ENCODE measurements at regions not wholly inside any gene's neighbourhood (a gene's known extent, or its start where the extent isn't known, plus 50 kb on each side); places are given as distances from the start of the nearest gene placed in this dataset.
A peak's percentile ranks its signal among the peaks of the same experiment; 100 is the strongest.

DNA sequence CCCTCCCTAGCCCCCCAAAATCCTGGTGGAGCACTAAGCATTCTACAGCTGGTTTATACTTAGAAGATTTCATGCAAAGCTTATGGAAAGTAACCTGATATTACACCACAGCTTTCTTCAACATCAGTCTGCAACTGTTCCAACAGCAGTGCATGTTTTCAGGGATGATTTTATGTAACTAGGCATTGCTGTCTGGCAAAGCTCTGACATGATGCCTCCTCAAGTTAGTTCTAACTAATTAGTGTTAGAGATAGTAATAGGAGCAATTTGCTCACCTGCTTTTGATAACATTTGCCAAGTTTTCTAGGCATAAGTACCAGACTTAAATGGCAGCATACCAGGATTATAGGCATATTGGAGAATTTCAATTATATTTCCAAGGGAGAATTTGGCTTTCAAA is 330.3 kb upstream of the SGO1 start:
- Histone ChIP-seq H3K79me2 (ENCODE audit: control insufficient read depth, insufficient read depth, low read length) (no peaks in the 10 kb centered on the region), H3K4me2 (ENCODE audit: extremely low read depth, insufficient read depth, low read length) (no peak overlapping the region), H3K4me3 (replicated peaks in 1 of 4; ENCODE audit: control extremely low read depth in 1 of 4, insufficient read depth in 1 of 4, low read depth in 3 of 4, low read length in 4 of 4) (no peak overlapping the region), H2AFZ (ENCODE audit: low read length) (no peak overlapping the region), H3K27me3 (ENCODE audit: control insufficient read depth, insufficient read depth, low read length) (no peaks in the 10 kb centered on the region), H3K9ac (ENCODE audit: insufficient read depth, low read length) (no peak overlapping the region), H3K36me3 (ENCODE audit: control insufficient read depth, insufficient read depth, low read length) (no peaks in the 10 kb centered on the region), H3K9me3 (ENCODE audit: control insufficient read depth, insufficient read depth, low read depth, low read length) (no peaks in the 10 kb centered on the region), H3K4me1 (ENCODE audit: control insufficient read depth, extremely low read depth, insufficient read depth, low read length) (no peaks in the 10 kb centered on the region), H3K27ac (ENCODE audit: insufficient read depth, low read length) (no peak overlapping the region), H4K20me1 (ENCODE audit: control insufficient read depth, extremely low read depth, insufficient read depth, low read length) (no peaks in the 10 kb centered on the region)
- TF ChIP-seq, protein P1, sequence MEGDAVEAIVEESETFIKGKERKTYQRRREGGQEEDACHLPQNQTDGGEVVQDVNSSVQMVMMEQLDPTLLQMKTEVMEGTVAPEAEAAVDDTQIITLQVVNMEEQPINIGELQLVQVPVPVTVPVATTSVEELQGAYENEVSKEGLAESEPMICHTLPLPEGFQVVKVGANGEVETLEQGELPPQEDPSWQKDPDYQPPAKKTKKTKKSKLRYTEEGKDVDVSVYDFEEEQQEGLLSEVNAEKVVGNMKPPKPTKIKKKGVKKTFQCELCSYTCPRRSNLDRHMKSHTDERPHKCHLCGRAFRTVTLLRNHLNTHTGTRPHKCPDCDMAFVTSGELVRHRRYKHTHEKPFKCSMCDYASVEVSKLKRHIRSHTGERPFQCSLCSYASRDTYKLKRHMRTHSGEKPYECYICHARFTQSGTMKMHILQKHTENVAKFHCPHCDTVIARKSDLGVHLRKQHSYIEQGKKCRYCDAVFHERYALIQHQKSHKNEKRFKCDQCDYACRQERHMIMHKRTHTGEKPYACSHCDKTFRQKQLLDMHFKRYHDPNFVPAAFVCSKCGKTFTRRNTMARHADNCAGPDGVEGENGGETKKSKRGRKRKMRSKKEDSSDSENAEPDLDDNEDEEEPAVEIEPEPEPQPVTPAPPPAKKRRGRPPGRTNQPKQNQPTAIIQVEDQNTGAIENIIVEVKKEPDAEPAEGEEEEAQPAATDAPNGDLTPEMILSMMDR (conservative IDR thresholded peaks at IDR 0.05 in 1 of 2, IDR thresholded peaks at IDR 0.05 in 1 of 2; ENCODE audit: low read depth in 1 of 2, low read length in 2 of 2) = no peak
- TF ChIP-seq EZH2 (IDR thresholded peaks at IDR 0.05; ENCODE audit: low read length, missing control alignments) = no peak
- no peak for DNase-seq (ENCODE audit: low read depth in 2 of 2)

DNA sequence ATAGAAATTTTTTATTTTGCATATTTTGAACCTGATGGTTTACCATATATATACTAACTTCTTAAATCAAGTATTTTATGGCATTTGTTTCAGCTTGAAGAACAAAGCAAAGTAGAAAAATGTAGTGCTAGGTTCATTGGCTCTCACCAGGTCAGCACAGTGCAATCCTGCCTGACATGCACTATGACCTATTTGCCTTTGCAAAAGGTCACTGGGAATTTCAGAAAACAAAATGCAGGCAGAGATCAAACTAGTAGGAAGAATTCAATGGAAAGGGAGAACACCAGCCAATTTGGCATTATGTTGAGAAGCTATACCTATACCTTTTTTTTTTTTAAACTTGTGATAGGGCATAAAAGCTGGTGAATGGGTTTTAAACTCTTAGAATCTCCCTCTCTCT is 329.8 kb upstream of the SGO1 start:
- H3K79me2 ChIP-seq (ENCODE audit: control insufficient read depth, insufficient read depth, low read length) = no peaks in the 10 kb centered on the region
- no peak for DNase-seq (ENCODE audit: low read depth in 2 of 2)
- no peaks in the 10 kb centered on the region for H4K20me1 ChIP-seq (ENCODE audit: control insufficient read depth, extremely low read depth, insufficient read depth, low read length)
- no peak overlapping the region for H3K9ac ChIP-seq (ENCODE audit: insufficient read depth, low read length)
- no peak overlapping the region for H3K4me2 ChIP-seq (ENCODE audit: extremely low read depth, insufficient read depth, low read length)
- H3K27me3 ChIP-seq (ENCODE audit: control insufficient read depth, insufficient read depth, low read length) = no peaks in the 10 kb centered on the region
- H3K36me3 ChIP-seq (ENCODE audit: control insufficient read depth, insufficient read depth, low read length) = no peaks in the 10 kb centered on the region
- H3K4me3 ChIP-seq (replicated peaks in 1 of 4; ENCODE audit: control extremely low read depth in 1 of 4, insufficient read depth in 1 of 4, low read depth in 3 of 4, low read length in 4 of 4) = no peak overlapping the region
- H2AFZ ChIP-seq (ENCODE audit: low read length) = no peak overlapping the region
- TF ChIP-seq EZH2 (IDR thresholded peaks at IDR 0.05; ENCODE audit: low read length, missing control alignments) = no peak
- TF ChIP-seq, protein P1 (conservative IDR thresholded peaks at IDR 0.05 in 1 of 2, IDR thresholded peaks at IDR 0.05 in 1 of 2; ENCODE audit: low read depth in 1 of 2, low read length in 2 of 2) = no peak
- no peaks in the 10 kb centered on the region for H3K4me1 ChIP-seq (ENCODE audit: control insufficient read depth, extremely low read depth, insufficient read depth, low read length)
- no peaks in the 10 kb centered on the region for H3K9me3 ChIP-seq (ENCODE audit: control insufficient read depth, insufficient read depth, low read depth, low read length)
- H3K27ac ChIP-seq (ENCODE audit: insufficient read depth, low read length) = no peak overlapping the region

DNA sequence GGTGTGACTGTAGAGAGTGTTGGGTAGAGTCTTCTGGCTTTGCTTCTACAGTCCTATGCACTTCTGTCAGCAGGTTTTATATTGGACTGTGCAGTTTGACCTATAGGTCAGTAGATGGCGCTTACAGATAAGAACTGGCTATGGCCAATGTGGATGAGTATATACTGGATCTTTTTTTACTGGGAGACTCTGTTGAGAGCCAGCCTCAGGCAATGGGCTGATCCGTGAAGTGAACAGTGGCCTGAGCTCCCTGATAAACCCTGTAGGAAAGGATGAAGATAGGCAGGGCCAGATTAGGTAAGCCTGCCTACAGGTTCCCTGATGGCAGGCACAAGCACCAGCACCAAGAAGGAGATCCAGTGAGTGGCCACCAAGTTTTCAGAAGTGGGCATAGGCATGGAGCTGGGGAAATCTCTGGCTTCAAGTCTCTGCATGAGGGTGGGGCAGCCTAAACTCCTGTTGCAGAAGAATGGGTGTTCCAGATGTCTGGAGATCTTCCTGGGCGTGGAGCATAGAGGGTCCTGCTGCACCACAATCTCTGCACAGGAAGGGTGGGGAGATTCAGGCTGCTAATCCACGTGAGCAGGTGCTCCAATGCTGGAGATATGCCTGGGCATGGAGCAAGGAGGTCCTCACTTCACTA is 326.0 kb upstream of the SGO1 start:
- peak; percentile 69 to 75 for DNase-seq (ENCODE audit: low read depth in 2 of 2)
- Histone ChIP-seq H3K4me1 (ENCODE audit: control insufficient read depth, extremely low read depth, insufficient read depth, low read length) (no peaks in the 10 kb centered on the region), H3K36me3 (ENCODE audit: control insufficient read depth, insufficient read depth, low read length) (no peaks in the 10 kb centered on the region), H2AFZ (ENCODE audit: low read length) (peak overlapping the region; percentile 48), H3K27me3 (ENCODE audit: control insufficient read depth, insufficient read depth, low read length) (no peaks in the 10 kb centered on the region), H3K27ac (ENCODE audit: insufficient read depth, low read length) (no peak overlapping the region), H3K9ac (ENCODE audit: insufficient read depth, low read length) (no peak overlapping the region), H3K4me3 (replicated peaks in 1 of 4; ENCODE audit: control extremely low read depth in 1 of 4, insufficient read depth in 1 of 4, low read depth in 3 of 4, low read length in 4 of 4) (no peak overlapping the region), H3K4me2 (ENCODE audit: extremely low read depth, insufficient read depth, low read length) (no peak overlapping the region), H3K79me2 (ENCODE audit: control insufficient read depth, insufficient read depth, low read length) (no peaks in the 10 kb centered on the region), H4K20me1 (ENCODE audit: control insufficient read depth, extremely low read depth, insufficient read depth, low read length) (no peaks in the 10 kb centered on the region), H3K9me3 (ENCODE audit: control insufficient read depth, insufficient read depth, low read depth, low read length) (no peaks in the 10 kb centered on the region)
- TF ChIP-seq EZH2 (IDR thresholded peaks at IDR 0.05; ENCODE audit: low read length, missing control alignments) = no peak
- TF ChIP-seq, protein P1 (conservative IDR thresholded peaks at IDR 0.05 in 1 of 2, IDR thresholded peaks at IDR 0.05 in 1 of 2; ENCODE audit: low read depth in 1 of 2, low read length in 2 of 2) = peak; percentile 64 to 73

All from fibroblast of lung (primary cell).